ENCODE measurements at regions not wholly inside any gene's neighbourhood (a gene's known extent, or its start where the extent isn't known, plus 50 kb on each side); places are given as distances from the start of the nearest gene placed in this dataset.
"Not testable (repeated sequence)": the region's sequence is repeated elsewhere in the genome, so short reads cannot be mapped to it uniquely, and the experiment has no call there.

DNA sequence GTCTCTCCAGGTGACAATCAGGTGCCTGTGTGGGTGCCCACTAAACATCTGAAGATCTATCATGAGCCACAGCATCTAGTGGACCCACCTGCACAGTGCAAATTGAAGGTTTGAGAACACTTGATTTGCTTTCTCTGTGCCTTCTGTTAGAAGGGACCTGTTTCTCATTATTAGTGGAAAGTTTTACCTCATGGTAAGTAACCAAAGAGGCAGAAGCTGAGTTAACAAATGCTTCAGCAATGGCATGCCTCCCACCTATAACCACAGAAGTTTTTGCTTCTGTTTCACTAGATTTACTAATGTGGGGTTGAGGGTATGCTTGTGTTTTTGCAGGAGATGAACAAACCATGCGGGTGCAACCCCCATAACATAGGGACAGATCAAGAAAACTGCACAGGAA is 297.4 kb upstream of the DKK2 start:
- H3K36me3 ChIP-seq (ENCODE audit: control insufficient read depth in 2 of 2, insufficient read depth in 2 of 2, low read length in 1 of 2): no peaks in the 10 kb centered on the region
- no peak for TF ChIP-seq ZNF592 (IDR thresholded peaks at IDR 0.05)
- TF ChIP-seq ZNF207 (IDR thresholded peaks at IDR 0.05; ENCODE audit: borderline replicate concordance): no peak
- H3K9ac ChIP-seq (ENCODE audit: control insufficient read depth, insufficient read depth, low read length): no peak overlapping the region
- H3K27me3 ChIP-seq (replicated peaks in 1 of 2; ENCODE audit: control insufficient read depth in 2 of 2, insufficient read depth in 2 of 2, low read length in 1 of 2): no peaks in the 10 kb centered on the region
- SMC1A ChIA-PET (ENCODE audit: uncharacterized antibody, unreplicated experiment): no interaction called here
- H3K9me3 ChIP-seq (replicated peaks; ENCODE audit: control insufficient read depth, insufficient read depth, low read length): no peaks in the 10 kb centered on the region
- intact Hi-C loops (cut with micrococcal nuclease; ENCODE audit: unreplicated experiment): no loop called here
- H3K27ac ChIP-seq (ENCODE audit: control insufficient read depth, insufficient read depth): no peak overlapping the region
- BruUV-seq (replicated peaks): no TSS peak
- H2AFZ ChIP-seq (ENCODE audit: control insufficient read depth, low read depth, low read length): no peak overlapping the region
- FAIRE-seq: no peak
- RAD21 ChIA-PET (ENCODE audit: unreplicated experiment): no interaction called here
- POLR2A ChIA-PET: no interaction called here
- no peak overlapping the region for H3K4me2 ChIP-seq (ENCODE audit: control insufficient read depth, insufficient read depth)
- WGBS (ENCODE audit: insufficient coverage, insufficient replicate concordance, low lambda C conversion rate, missing lambda C conversion rate): 0% methylated on average over 1 of the region's 1 CpG
- no peak for DNase-seq (ENCODE audit: low read depth, low spot score)
- CTCF ChIA-PET: no interaction called here
- H3K4me3 ChIP-seq: no peak overlapping the region
- no peaks in the 10 kb centered on the region for H4K20me1 ChIP-seq (ENCODE audit: control insufficient read depth, insufficient read depth)
- in situ Hi-C loops (cut with MboI): no loop called here
- H3K79me2 ChIP-seq (ENCODE audit: control insufficient read depth, insufficient read depth, low read length): no peaks in the 10 kb centered on the region
- no peak for ATAC-seq
- H3K4me1 ChIP-seq (ENCODE audit: control insufficient read depth, insufficient read depth, low read length): no peaks in the 10 kb centered on the region

GRCh38 chr4:107332656-107333055 is 296.5 kb upstream of the DKK2 start:
- H3K4me3 ChIP-seq; H4K20me1 ChIP-seq (ENCODE audit: control insufficient read depth, insufficient read depth); ATAC-seq; H3K79me2 ChIP-seq (ENCODE audit: control insufficient read depth, insufficient read depth, low read length); H3K9me3 ChIP-seq (replicated peaks; ENCODE audit: control insufficient read depth, insufficient read depth, low read length); BruUV-seq (replicated peaks); FAIRE-seq; H3K4me2 ChIP-seq (ENCODE audit: control insufficient read depth, insufficient read depth); POLR2A ChIA-PET; H3K9ac ChIP-seq (ENCODE audit: control insufficient read depth, insufficient read depth, low read length); H2AFZ ChIP-seq (ENCODE audit: control insufficient read depth, low read depth, low read length); H3K27me3 ChIP-seq (replicated peaks in 1 of 2; ENCODE audit: control insufficient read depth in 2 of 2, insufficient read depth in 2 of 2, low read length in 1 of 2); DNase-seq (ENCODE audit: low read depth, low spot score); intact Hi-C loops (cut with micrococcal nuclease; ENCODE audit: unreplicated experiment); SMC1A ChIA-PET (ENCODE audit: uncharacterized antibody, unreplicated experiment); RAD21 ChIA-PET (ENCODE audit: unreplicated experiment); H3K27ac ChIP-seq (ENCODE audit: control insufficient read depth, insufficient read depth); in situ Hi-C loops (cut with MboI); H3K4me1 ChIP-seq (ENCODE audit: control insufficient read depth, insufficient read depth, low read length); H3K36me3 ChIP-seq (ENCODE audit: control insufficient read depth in 2 of 2, insufficient read depth in 2 of 2, low read length in 1 of 2); CTCF ChIA-PET: not testable (repeated sequence)
- WGBS (ENCODE audit: insufficient coverage, insufficient replicate concordance, low lambda C conversion rate, missing lambda C conversion rate): 0% methylated on average over 1 of the region's 1 CpG
